ENCODE measurements at regions not wholly inside any gene's neighbourhood (a gene's known extent, or its start where the extent isn't known, plus 50 kb on each side); places are given as distances from the start of the nearest gene placed in this dataset.

DNA sequence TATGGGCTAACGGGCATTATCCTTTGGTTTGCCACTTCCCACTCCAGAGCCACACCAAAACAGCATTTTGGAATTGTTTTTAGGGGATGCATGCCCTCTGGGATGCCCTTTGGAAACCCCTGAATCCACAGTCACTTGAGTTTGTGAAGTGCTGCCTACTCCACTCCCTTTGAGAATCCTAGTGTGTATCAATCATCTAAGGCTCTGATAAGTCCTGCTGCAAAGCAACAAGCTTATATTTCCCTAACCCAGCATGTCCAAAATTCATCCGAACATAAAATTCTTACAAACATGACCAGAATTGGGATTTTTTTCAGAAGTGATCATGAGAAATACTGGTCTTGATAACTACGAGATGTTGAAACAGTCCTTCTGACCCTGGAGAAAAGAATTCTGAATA, 387.9 kb downstream of the MN1 start:
- H3K9me3 ChIP-seq (ENCODE audit: control insufficient read depth, low read depth, low read length): no peaks in the 10 kb centered on the region
- FAIRE-seq (no peak), DNase-seq (ENCODE audit: low read depth, low spot score) (no peak)
- H3K4me2 ChIP-seq (ENCODE audit: control insufficient read depth, extremely low read depth, insufficient read depth, low read depth, low read length): peak overlapping the region; percentile 39
- dilution Hi-C loops (cut with MboI; ENCODE audit: extremely low pct_ligation_motif_present, low sequenced_read_pairs): no loop called here
- H3K27ac ChIP-seq (ENCODE audit: control insufficient read depth, insufficient read depth, low read length): peak overlapping the region; percentile 10
- H3K4me3 ChIP-seq (ENCODE audit: control insufficient read depth in 2 of 3, extremely low read depth in 1 of 3, insufficient read depth in 2 of 3, low read depth in 1 of 3, low read length in 3 of 3): no peak overlapping the region
- H3K36me3 ChIP-seq (ENCODE audit: control insufficient read depth in 2 of 2, extremely low read depth in 1 of 2, insufficient read depth in 2 of 2, low read length in 2 of 2): no peaks in the 10 kb centered on the region
- no peak overlapping the region for H3K9ac ChIP-seq (ENCODE audit: control insufficient read depth, extremely low read depth, insufficient read depth, low read length)
- no peaks in the 10 kb centered on the region for H3K9me1 ChIP-seq (ENCODE audit: control insufficient read depth, extremely low read depth, insufficient read depth, low read length)
- TF ChIP-seq, protein P1, sequence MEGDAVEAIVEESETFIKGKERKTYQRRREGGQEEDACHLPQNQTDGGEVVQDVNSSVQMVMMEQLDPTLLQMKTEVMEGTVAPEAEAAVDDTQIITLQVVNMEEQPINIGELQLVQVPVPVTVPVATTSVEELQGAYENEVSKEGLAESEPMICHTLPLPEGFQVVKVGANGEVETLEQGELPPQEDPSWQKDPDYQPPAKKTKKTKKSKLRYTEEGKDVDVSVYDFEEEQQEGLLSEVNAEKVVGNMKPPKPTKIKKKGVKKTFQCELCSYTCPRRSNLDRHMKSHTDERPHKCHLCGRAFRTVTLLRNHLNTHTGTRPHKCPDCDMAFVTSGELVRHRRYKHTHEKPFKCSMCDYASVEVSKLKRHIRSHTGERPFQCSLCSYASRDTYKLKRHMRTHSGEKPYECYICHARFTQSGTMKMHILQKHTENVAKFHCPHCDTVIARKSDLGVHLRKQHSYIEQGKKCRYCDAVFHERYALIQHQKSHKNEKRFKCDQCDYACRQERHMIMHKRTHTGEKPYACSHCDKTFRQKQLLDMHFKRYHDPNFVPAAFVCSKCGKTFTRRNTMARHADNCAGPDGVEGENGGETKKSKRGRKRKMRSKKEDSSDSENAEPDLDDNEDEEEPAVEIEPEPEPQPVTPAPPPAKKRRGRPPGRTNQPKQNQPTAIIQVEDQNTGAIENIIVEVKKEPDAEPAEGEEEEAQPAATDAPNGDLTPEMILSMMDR (optimal IDR thresholded peaks at IDR 0.05 in 1 of 3, IDR thresholded peaks at IDR 0.05 in 1 of 3, conservative IDR thresholded peaks at IDR 0.05 in 1 of 3; ENCODE audit: extremely low read depth in 1 of 3, insufficient read depth in 2 of 3, low read length in 3 of 3): no peak
- TF ChIP-seq EZH2 (IDR thresholded peaks at IDR 0.05; ENCODE audit: low read length): no peak
- H4K20me1 ChIP-seq (ENCODE audit: control insufficient read depth, extremely low read depth, insufficient read depth, low read length): no peaks in the 10 kb centered on the region
- H3K4me1 ChIP-seq (ENCODE audit: control insufficient read depth, extremely low read depth, insufficient read depth, low read length): peaks cover 28% of the 10 kb centered on the region
- H3K27me3 ChIP-seq (ENCODE audit: control insufficient read depth, extremely low read depth, insufficient read depth, low read length): no peaks in the 10 kb centered on the region
- no peaks in the 10 kb centered on the region for H3K79me2 ChIP-seq (ENCODE audit: control insufficient read depth, insufficient read depth, low read length)
- no peak overlapping the region for H2AFZ ChIP-seq (ENCODE audit: control insufficient read depth, low read length)

DNA sequence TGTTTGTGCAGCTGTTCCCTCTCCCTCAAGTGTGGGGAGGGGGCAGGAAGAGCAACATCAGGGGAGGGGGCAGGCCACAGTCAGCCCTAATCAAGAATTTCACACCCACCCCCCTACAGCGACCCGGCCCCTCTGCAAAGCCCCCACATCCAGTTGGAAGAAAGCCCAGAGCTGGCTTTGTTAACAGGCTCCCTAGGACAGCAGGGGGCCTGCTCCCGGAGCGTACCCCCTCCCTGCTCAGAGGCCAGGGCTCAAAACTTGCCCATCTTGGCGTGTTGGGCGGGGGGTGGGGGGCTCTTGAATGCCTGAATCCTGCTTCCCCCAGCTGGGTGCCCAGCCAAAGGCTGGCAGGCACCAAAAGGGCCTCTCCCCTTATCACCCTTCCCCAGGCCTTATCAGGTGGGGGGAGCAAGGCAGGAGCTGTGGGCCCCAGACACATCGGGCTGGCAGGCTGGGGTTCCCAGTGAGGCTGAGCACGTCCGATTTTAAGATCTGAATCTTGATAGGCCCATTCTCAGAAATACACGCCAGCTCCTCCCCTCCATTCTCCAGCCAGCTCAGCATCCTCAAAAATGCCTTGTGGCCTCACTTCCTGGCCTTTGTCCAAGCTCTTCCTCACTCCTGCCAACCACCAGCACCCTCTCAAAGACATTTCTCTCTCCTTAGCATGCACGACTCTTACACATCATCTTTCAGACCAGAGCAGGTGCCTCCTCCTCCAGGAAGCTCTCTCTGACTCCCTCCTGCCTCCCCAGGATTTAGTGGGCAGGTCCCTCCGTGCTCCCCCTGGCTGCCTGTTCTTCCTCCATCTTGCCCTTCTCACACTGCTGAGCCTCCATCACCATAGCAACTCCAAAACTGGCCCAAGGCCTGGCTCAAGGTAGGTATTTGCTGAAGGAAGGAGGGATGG, 384.8 kb downstream of the MN1 start:
- H3K36me3 ChIP-seq (ENCODE audit: control insufficient read depth in 2 of 2, extremely low read depth in 1 of 2, insufficient read depth in 2 of 2, low read length in 2 of 2): no peaks in the 10 kb centered on the region
- H3K9me1 ChIP-seq (ENCODE audit: control insufficient read depth, extremely low read depth, insufficient read depth, low read length): no peaks in the 10 kb centered on the region
- H4K20me1 ChIP-seq (ENCODE audit: control insufficient read depth, extremely low read depth, insufficient read depth, low read length): no peaks in the 10 kb centered on the region
- dilution Hi-C loops (cut with MboI; ENCODE audit: extremely low pct_ligation_motif_present, low sequenced_read_pairs): no loop called here
- no peak overlapping the region for H3K27ac ChIP-seq (ENCODE audit: control insufficient read depth, insufficient read depth, low read length)
- peaks cover 48% of the 10 kb centered on the region for H3K4me1 ChIP-seq (ENCODE audit: control insufficient read depth, extremely low read depth, insufficient read depth, low read length)
- peak overlapping the region; percentile 51 for H3K9ac ChIP-seq (ENCODE audit: control insufficient read depth, extremely low read depth, insufficient read depth, low read length)
- no peak overlapping the region for H3K4me3 ChIP-seq (ENCODE audit: control insufficient read depth in 2 of 3, extremely low read depth in 1 of 3, insufficient read depth in 2 of 3, low read depth in 1 of 3, low read length in 3 of 3)
- no peaks in the 10 kb centered on the region for H3K27me3 ChIP-seq (ENCODE audit: control insufficient read depth, extremely low read depth, insufficient read depth, low read length)
- H3K9me3 ChIP-seq (ENCODE audit: control insufficient read depth, low read depth, low read length): no peaks in the 10 kb centered on the region
- H2AFZ ChIP-seq (ENCODE audit: control insufficient read depth, low read length): peak overlapping the region; percentile 41
- peak; percentile 96 for DNase-seq (ENCODE audit: low read depth, low spot score)
- peak overlapping the region; percentile 29 for H3K4me2 ChIP-seq (ENCODE audit: control insufficient read depth, extremely low read depth, insufficient read depth, low read depth, low read length)
- FAIRE-seq: peak; percentile 99
- TF ChIP-seq, protein P1 (optimal IDR thresholded peaks at IDR 0.05 in 1 of 3, IDR thresholded peaks at IDR 0.05 in 1 of 3, conservative IDR thresholded peaks at IDR 0.05 in 1 of 3; ENCODE audit: extremely low read depth in 1 of 3, insufficient read depth in 2 of 3, low read length in 3 of 3): peak in 2 of 3 experiments; percentile 4 to 17
- TF ChIP-seq EZH2 (IDR thresholded peaks at IDR 0.05; ENCODE audit: low read length): no peak
- H3K79me2 ChIP-seq (ENCODE audit: control insufficient read depth, insufficient read depth, low read length): no peaks in the 10 kb centered on the region

Measured in keratinocyte (primary cell).